Astrocyte (in vitro differentiated cells and primary cell): ENCODE measurements at regions not wholly inside any gene's neighbourhood (a gene's known extent, or its start where the extent isn't known, plus 50 kb on each side); places are given as distances from the start of the nearest gene placed in this dataset.

Experiments
- DNase-seq: peaks from one replicate; pipeline ENCODE4 v3.0.0-alpha.2; 2010; ENCODE audit warnings: low read depth
- FAIRE-seq: peaks from 2 replicates; lab custom pipeline; 2011; peaks lifted over from hg19 to GRCh38; lab: Jason Lieb, UNC
- H2AFZ ChIP-seq: 2 replicates; pipeline ENCODE4 v1.6.0; 2012; ENCODE audit warnings: low read depth, low read length, inconsistent platforms
- H3K27ac ChIP-seq: 2 replicates; pipeline ENCODE4 v1.5.1; 2011; ENCODE audit warnings: low read depth, low read length, inconsistent platforms
- H3K27me3 ChIP-seq: 2 replicates; pipeline ENCODE4 v1.6.0; 2011; ENCODE audit warnings: low read length, inconsistent platforms; ENCODE audit not compliant: insufficient read depth
- H3K36me3 ChIP-seq: 2 replicates; pipeline ENCODE4 v1.5.1; 2011; ENCODE audit warnings: low read length, inconsistent platforms; ENCODE audit not compliant: insufficient read depth
- H3K4me1 ChIP-seq: 2 replicates; pipeline ENCODE4 v1.5.1; 2011; ENCODE audit warnings: low read length, inconsistent platforms; ENCODE audit not compliant: insufficient read depth
- H3K4me2 ChIP-seq: 2 replicates; pipeline ENCODE4 v1.6.0; 2012; ENCODE audit warnings: low read length, inconsistent platforms
- H3K4me3 ChIP-seq: 2 replicates; pipeline ENCODE4 v1.5.1; 2011; ENCODE audit warnings: low read depth, mild to moderate bottlenecking, low read length, inconsistent platforms; ENCODE audit not compliant: insufficient read depth
- H3K79me2 ChIP-seq: 2 replicates; pipeline ENCODE4 v1.6.0; 2012; ENCODE audit warnings: mild to moderate bottlenecking, low read length, inconsistent platforms; ENCODE audit not compliant: insufficient read depth
- H3K9ac ChIP-seq: 2 replicates; pipeline ENCODE4 v1.6.0; 2012; ENCODE audit warnings: mild to moderate bottlenecking, low read length, inconsistent platforms
- H3K9me3 ChIP-seq: 2 replicates; pipeline ENCODE4 v1.5.1; 2012; ENCODE audit warnings: low read depth, mild to moderate bottlenecking, low read length, inconsistent platforms; ENCODE audit not compliant: insufficient read depth
- H4K20me1 ChIP-seq: 2 replicates; pipeline ENCODE4 v1.6.0; 2012; ENCODE audit warnings: low read length, inconsistent platforms; ENCODE audit not compliant: insufficient read depth
- H3K27ac Mint-ChIP-seq: one replicate; pipeline ENCODE4 v1.8.0; 2021; ENCODE audit warnings: mild to moderate bottlenecking, mixed read lengths; ENCODE audit not compliant: unreplicated experiment
- H3K27me3 Mint-ChIP-seq: one replicate; pipeline ENCODE4 v1.8.0; 2021; ENCODE audit warnings: low read depth, mixed read lengths; ENCODE audit not compliant: unreplicated experiment
- H3K36me3 Mint-ChIP-seq: one replicate; pipeline ENCODE4 v1.8.0; 2021; ENCODE audit warnings: low read depth, mixed read lengths; ENCODE audit not compliant: unreplicated experiment
- H3K4me1 Mint-ChIP-seq: one replicate; pipeline ENCODE4 v1.8.0; 2021; ENCODE audit warnings: low read depth, mixed read lengths; ENCODE audit not compliant: unreplicated experiment
- H3K4me3 Mint-ChIP-seq: one replicate; pipeline ENCODE4 v1.8.0; 2021; ENCODE audit warnings: mild to moderate bottlenecking, moderate library complexity, mixed read lengths; ENCODE audit not compliant: unreplicated experiment
- H3K9me3 Mint-ChIP-seq: one replicate; pipeline ENCODE4 v1.8.0; 2021; ENCODE audit warnings: mild to moderate bottlenecking, mixed read lengths; ENCODE audit not compliant: unreplicated experiment
- EZH2 ChIP-seq: IDR thresholded peaks from 2 replicates; pipeline ENCODE4 v1.6.1; 2012; ENCODE audit warnings: mild to moderate bottlenecking, low read length, inconsistent platforms; ENCODE audit not compliant: insufficient read depth
- TF ChIP-seq, protein P1 (sequence below): IDR thresholded peaks from 2 replicates; pipeline ENCODE4 v1.5.1; 2011; ENCODE audit warnings: low read depth, mild to moderate bottlenecking, inconsistent platforms, low read length, moderate library complexity; ENCODE audit not compliant: insufficient read depth

GRCh38 chr4:34950926-34951325, 1293.4 kb downstream of the ARAP2 start:
- Mint-ChIP-seq H3K36me3 (no peaks in the 10 kb centered on the region), H3K27me3 (no peaks in the 10 kb centered on the region), H3K4me3 (no peak overlapping the region), H3K4me1 (peaks cover 1% of the 10 kb centered on the region), H3K9me3 (no peaks in the 10 kb centered on the region), H3K27ac (no peak overlapping the region)
- Histone ChIP-seq H3K27ac (no peak overlapping the region), H3K4me3 (no peak overlapping the region), H2AFZ (no peak overlapping the region), H3K79me2 (no peaks in the 10 kb centered on the region), H3K27me3 (no peaks in the 10 kb centered on the region), H3K9me3 (no peaks in the 10 kb centered on the region), H3K9ac (no peak overlapping the region), H3K36me3 (no peaks in the 10 kb centered on the region), H4K20me1 (no peaks in the 10 kb centered on the region), H3K4me2 (no peak overlapping the region), H3K4me1 (no peaks in the 10 kb centered on the region)
- FAIRE-seq (no peak), DNase-seq (no peak)
- TF ChIP-seq, protein P1, sequence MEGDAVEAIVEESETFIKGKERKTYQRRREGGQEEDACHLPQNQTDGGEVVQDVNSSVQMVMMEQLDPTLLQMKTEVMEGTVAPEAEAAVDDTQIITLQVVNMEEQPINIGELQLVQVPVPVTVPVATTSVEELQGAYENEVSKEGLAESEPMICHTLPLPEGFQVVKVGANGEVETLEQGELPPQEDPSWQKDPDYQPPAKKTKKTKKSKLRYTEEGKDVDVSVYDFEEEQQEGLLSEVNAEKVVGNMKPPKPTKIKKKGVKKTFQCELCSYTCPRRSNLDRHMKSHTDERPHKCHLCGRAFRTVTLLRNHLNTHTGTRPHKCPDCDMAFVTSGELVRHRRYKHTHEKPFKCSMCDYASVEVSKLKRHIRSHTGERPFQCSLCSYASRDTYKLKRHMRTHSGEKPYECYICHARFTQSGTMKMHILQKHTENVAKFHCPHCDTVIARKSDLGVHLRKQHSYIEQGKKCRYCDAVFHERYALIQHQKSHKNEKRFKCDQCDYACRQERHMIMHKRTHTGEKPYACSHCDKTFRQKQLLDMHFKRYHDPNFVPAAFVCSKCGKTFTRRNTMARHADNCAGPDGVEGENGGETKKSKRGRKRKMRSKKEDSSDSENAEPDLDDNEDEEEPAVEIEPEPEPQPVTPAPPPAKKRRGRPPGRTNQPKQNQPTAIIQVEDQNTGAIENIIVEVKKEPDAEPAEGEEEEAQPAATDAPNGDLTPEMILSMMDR: no peak
- no peak for TF ChIP-seq EZH2

DNA sequence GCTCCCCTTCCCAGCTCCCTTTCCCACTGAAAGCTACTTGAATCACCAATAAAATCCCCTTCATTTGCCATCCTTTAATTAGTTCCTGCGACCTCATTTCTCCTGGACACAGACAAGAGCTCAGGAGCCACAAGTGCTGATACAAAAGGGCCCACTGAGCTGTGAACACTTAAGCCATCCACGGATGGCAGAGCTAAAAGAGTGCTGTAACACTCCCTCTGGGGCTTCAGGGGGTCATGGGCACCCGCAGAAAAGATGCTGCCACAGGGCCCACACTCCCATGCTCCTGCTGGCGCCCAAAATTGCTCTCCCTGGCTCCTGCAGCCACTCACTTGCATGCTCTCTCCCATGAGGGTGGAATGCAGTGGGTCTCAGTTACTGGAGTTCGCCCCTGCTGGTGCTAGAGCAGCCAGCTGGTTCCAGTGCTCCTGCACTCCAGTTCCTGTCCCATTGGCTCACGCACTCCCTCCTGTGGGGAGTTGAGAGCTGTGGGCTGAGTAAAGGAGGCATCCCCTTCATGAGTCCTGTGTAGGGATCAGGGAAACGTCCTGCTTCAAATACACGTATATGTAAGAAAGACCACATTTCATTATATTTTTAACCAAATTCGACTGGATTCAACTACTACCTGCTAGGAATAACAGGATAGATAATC, 1291.0 kb downstream of the ARAP2 start:
- DNase-seq: no peak
- Histone ChIP-seq H3K4me3 (no peak overlapping the region), H2AFZ (no peak overlapping the region), H3K4me1 (no peaks in the 10 kb centered on the region), H3K27ac (no peak overlapping the region), H3K27me3 (no peaks in the 10 kb centered on the region), H3K9ac (no peak overlapping the region), H3K36me3 (no peaks in the 10 kb centered on the region), H3K4me2 (no peak overlapping the region), H3K9me3 (no peaks in the 10 kb centered on the region), H4K20me1 (no peaks in the 10 kb centered on the region), H3K79me2 (no peaks in the 10 kb centered on the region)
- no peaks in the 10 kb centered on the region for H3K36me3 Mint-ChIP-seq
- no peak overlapping the region for H3K27ac Mint-ChIP-seq
- TF ChIP-seq, protein P1: no peak
- TF ChIP-seq EZH2: no peak
- no peak overlapping the region for H3K4me3 Mint-ChIP-seq
- FAIRE-seq: no peak
- no peaks in the 10 kb centered on the region for H3K27me3 Mint-ChIP-seq
- no peaks in the 10 kb centered on the region for H3K9me3 Mint-ChIP-seq
- H3K4me1 Mint-ChIP-seq: peaks cover 1% of the 10 kb centered on the region

DNA sequence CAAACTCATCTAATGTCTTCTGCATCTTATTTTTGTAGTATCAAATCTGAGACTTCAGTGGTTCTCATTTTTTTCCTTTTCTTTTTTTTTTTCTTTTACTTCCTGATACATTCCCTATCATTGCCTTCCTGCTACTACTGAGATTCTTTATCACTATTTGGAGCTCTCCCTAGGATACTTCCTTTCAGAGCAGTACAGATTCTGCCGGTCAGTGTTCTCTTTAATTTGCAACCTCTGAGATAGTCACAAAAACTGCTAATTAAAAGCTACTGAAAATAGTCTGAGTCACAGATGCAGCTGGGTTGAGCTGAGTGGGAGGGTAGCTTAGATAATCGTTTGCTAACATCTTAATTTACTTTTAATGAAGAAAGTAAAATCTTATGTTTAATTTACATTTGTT, 1279.7 kb downstream of the ARAP2 start:
- Histone ChIP-seq H2AFZ (no peak overlapping the region), H3K27ac (no peak overlapping the region), H3K9ac (no peak overlapping the region), H3K36me3 (no peaks in the 10 kb centered on the region), H3K79me2 (no peaks in the 10 kb centered on the region), H3K9me3 (no peaks in the 10 kb centered on the region), H4K20me1 (no peaks in the 10 kb centered on the region), H3K27me3 (no peaks in the 10 kb centered on the region), H3K4me1 (no peaks in the 10 kb centered on the region), H3K4me3 (no peak overlapping the region), H3K4me2 (no peak overlapping the region)
- H3K27me3 Mint-ChIP-seq: no peaks in the 10 kb centered on the region
- FAIRE-seq: no peak
- TF ChIP-seq, protein P1: no peak
- no peak for TF ChIP-seq EZH2
- no peak overlapping the region for H3K4me3 Mint-ChIP-seq
- H3K36me3 Mint-ChIP-seq: no peaks in the 10 kb centered on the region
- H3K9me3 Mint-ChIP-seq: no peaks in the 10 kb centered on the region
- H3K4me1 Mint-ChIP-seq: peaks cover 2% of the 10 kb centered on the region
- DNase-seq: no peak
- no peak overlapping the region for H3K27ac Mint-ChIP-seq
